HG03439 (cell line): ENCODE measurements at regions not wholly inside any gene's neighbourhood (a gene's known extent, or its start where the extent isn't known, plus 50 kb on each side); places are given as distances from the start of the nearest gene placed in this dataset.

Experiments
- ATAC-seq: cut with Tn5 transposase; IDR thresholded peaks from one replicate; pipeline ENCODE4 v1.9.1; 2021; ENCODE audit warnings: mild to moderate bottlenecking, moderate library complexity; ENCODE audit not compliant: unreplicated experiment

DNA sequence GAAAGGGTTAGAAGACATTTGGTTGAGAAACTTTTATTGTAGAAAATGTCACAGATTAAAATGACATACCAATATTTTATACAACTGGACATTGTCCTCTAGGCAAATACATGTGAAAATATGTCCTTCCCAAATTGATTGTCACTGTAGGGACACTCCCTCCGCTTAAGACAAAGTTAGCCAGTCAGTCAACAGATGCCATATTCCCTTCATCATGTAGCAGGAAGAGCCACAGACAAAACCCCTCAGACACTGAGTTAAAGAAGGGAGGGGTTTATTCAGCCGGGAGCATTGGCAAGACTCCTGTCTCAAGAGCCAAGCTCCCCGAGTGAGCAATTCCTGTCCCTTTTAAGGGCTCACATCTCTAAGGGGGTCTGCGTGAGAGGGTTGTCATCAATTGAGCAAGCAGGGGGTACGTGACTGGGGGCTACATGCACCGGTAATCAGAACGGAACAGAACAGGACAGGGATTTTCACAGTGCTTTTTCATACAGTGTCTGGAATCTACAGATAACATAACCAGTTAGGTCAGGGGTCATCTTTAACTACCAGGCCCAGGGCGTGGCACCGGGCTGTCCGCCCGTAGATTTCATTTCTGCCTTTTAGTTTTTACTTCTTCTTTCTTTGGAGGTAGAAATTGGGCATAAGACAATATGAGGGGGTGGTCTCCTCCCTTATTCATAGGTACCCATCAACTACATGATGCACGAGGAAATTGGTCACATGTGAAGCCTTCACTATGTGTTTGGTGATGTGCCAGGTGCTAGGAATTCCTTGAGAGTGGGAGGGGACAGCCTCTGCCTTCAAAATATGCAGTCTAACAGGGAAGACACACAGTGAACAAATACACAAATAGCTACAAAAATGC is 155.7 kb upstream of the CDYL start:
- ATAC-seq: no peak

- ATAC-seq: no peak
Measured at GRCh38 chr6:4616311-4616710, 159.9 kb upstream of the CDYL start.

GRCh38 chr6:4615891-4616290 is 160.3 kb upstream of the CDYL start:
- no peak for ATAC-seq

DNA sequence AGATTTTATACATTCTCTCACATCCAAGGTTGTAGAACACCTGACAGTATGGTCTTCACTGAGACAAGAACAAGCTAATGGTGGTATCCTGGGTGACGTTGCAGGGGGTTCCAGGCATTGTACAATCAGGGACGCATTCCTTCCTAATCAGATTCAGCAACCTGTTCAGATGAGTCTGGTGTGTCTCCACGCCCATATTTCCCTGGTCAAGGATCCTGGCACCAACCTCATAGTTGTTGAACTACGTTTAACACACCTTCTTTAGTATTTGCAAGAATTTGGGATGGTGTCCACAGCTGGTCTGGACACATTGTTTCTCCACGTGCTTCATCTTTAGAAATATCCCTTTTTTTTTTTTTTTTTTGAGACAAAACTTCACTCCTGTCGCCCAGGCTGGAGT is 161.0 kb upstream of the CDYL start:
- no peak for ATAC-seq

- ATAC-seq: no peak
Measured at GRCh38 chr6:4614637-4615036, 161.6 kb upstream of the CDYL start.

DNA sequence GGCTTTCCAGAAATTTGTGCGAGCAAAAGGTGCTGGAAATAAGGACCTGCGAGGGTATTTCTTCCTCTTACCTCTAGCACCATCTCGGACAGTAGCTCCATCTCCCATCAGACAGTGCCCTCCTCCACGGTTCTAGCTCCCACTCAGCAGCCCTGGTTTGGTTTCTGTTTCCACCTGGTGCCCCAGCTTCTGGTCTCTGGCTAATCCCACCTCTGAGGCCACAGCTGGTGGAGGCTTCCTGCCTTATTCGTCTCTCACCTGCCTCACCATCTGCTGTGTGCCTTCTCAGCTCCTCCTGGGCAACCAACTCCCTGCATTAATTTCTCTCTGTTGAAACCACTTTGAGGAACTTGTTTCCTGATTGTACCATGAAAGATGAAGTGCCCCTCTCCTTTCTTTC is 162.4 kb upstream of the CDYL start:
- no peak for ATAC-seq

GRCh38 chr6:4613381-4613780 is 162.8 kb upstream of the CDYL start:
- ATAC-seq: no peak

- ATAC-seq: no peak
Measured at GRCh38 chr6:4612636-4613171, 163.5 kb upstream of the CDYL start.

- ATAC-seq: no peak
Measured at GRCh38 chr6:4611429-4612129, 164.6 kb upstream of the CDYL start.

DNA sequence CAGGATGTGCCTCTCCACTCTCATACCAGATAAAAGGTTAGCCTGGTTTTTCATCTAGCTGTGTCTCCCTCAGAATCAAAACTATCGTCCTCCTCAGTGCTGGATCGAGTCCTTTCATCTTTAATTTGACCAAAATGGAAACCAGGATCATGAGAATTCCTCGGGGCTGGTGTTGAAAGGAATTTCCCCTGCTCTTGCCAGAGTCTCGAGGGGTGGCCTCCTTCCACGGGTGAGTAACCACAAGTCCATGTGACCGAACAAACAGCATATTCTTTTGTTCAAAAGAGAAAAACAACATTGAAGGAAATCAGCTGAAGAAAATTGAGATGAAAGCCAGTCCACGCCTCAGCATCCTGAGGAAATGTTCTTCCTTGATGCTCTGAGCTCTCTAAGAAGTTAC is 165.9 kb upstream of the CDYL start:
- no peak for ATAC-seq

GRCh38 chr6:4608361-4609115 is 167.7 kb upstream of the CDYL start:
- ATAC-seq: no peak

DNA sequence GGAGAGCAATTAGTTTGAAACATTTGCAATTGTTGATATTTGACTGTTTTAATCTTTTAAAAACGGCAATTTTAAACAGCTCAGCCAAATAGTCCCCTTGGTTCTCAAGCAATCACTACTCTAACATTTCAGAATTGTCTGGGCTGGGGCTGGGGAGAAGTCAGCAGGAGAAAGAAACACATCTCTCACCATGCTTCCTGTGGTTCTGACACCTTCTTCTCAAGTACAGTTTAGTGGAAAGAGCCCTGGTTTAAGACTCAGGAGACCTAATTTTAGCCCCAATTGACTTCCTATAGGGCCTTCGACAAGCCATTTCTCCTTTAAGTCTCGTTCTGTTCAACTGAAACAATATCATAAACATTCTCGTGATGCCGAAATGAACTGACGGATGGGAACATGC is 168.4 kb upstream of the CDYL start:
- ATAC-seq: no peak

DNA sequence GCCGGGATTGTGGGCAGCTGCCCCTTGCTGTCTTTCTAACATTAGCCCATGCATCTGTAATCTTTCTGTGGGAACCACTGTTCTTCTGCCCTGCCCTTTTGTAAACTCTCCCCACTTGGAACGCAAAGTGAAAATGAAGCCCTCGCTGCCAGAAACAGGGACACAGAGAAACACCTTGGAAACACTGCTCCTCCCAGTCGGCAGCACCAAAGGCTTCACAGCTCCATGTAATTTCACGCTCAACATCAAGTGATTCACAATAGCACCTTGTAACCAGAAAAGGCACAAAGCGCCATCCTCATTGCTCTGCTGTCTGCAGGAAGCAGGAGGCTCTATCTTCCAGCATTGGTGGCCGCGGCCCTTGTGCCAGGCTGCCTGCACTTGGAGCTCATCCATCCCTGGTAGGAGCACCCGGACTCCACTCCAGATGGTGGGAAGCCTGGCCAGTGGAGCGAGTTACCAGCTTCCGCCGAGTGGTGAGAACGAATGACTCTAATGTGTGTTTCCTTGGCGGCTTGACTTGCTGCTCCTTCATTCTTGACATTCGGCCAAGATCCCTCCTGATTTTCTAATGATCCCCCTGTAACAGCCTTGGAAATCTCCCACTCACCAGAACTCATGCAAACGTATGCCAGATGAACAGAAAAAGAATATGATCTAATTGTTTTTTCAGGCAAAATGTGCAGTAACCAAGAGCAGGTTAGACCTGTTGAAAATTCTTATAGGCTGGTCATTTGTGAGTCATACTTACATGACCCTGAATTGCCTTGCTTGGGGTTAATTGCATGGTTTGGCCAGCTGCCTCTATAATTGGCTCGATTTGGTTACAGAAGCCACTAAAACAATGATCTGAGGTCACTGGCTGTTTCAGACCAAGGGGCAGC is 169.1 kb upstream of the CDYL start:
- no peak for ATAC-seq

- no peak for ATAC-seq
Measured at GRCh38 chr6:4606016-4606415, 170.2 kb upstream of the CDYL start.

DNA sequence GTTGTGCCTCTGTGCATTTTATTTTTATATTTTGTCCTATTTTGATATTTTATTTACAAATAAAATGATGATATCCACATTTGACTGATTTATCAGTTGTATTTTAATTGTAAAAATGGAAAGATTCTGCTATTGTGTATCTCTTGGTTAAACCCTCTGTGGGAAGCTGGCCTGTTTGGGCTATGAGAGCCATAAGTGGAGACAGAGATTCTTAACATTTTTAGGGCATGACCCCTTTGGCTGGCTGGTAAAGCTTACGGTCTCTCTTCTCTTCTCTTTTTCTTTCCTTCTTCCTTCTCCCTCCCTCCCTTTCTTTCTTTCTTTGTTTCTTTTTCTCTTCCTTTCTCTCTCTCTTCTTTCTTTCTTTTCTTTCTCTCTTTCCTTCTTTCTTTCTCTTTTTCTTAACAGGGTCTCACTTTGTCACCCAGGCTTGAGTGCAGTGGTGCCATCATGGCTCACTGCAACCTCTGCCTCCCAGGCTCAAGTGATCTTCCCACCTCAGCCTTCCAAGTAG is 172.3 kb upstream of the CDYL start:
- ATAC-seq: no peak

GRCh38 chr6:4603291-4603690 is 172.9 kb upstream of the CDYL start:
- no peak for ATAC-seq

- ATAC-seq: no peak
Measured at GRCh38 chr6:4599924-4600323, 176.3 kb upstream of the CDYL start.

DNA sequence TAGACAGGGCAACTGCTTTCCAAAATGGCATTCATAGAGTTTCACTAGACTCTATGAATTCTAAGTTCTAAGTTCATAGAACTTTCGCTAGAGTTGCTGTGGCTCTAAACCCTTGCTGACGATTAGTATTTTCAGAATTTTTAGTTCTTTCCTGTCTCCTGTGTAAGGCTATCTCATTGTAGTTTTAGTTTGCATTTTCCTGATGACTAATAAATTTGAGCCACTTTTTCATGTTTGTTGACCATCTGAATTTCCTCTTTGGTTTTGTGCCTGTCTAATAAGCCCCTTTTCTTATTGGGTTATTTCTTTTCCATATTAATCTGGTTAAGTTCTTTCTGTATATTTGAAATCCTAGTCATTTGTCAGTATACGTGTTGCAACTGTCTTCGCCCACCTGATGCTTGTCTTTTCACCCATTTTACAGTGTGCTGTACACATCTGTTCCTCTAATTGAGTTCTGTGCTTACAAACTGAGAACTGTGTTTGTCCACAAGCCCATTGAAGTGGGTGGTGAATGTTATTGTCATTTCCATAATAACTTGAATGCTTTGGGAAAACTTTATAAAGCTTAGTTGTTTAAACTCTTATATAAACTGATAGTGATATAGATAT is 177.7 kb upstream of the CDYL start:
- ATAC-seq: no peak

GRCh38 chr6:4593951-4594350 is 182.3 kb upstream of the CDYL start:
- no peak for ATAC-seq

GRCh38 chr6:4592026-4592425 is 184.2 kb upstream of the CDYL start:
- ATAC-seq: no peak
